ENCODE measurements at regions not wholly inside any gene's neighbourhood (a gene's known extent, or its start where the extent isn't known, plus 50 kb on each side); places are given as distances from the start of the nearest gene placed in this dataset.

- TF ChIP-seq EZH2 (IDR thresholded peaks at IDR 0.05; ENCODE audit: insufficient read depth, poor library complexity, severe bottlenecking) (no peak), EZH2phosphoT487 (IDR thresholded peaks at IDR 0.05; ENCODE audit: insufficient read depth, low read depth) (no peak)
Measured at GRCh38 chr6:80969439-80969838, 783.0 kb downstream of the TENT5A start.

Measured in GM23248 (cell line).